GM12892 (cell line): ENCODE measurements at regions not wholly inside any gene's neighbourhood (a gene's known extent, or its start where the extent isn't known, plus 50 kb on each side); places are given as distances from the start of the nearest gene placed in this dataset.

Source experiments
- POLR2A ChIP-seq: IDR thresholded peaks from 2 replicates; pipeline ENCODE4 v1.6.1; 2011; ENCODE audit warnings: low read depth, low read length, control low read depth
- POLR2AphosphoS5 ChIP-seq: IDR thresholded peaks from 2 replicates; pipeline ENCODE4 v1.6.1; 2011; ENCODE audit warnings: low read depth, low read length, control low read depth

GRCh38 chr12:115577401-115577800 is 700.1 kb downstream of the MED13L start:
- TF ChIP-seq POLR2A, result no peak
- no peak for TF ChIP-seq POLR2AphosphoS5
